ENCODE measurements at regions not wholly inside any gene's neighbourhood (a gene's known extent, or its start where the extent isn't known, plus 50 kb on each side); places are given as distances from the start of the nearest gene placed in this dataset.

DNA sequence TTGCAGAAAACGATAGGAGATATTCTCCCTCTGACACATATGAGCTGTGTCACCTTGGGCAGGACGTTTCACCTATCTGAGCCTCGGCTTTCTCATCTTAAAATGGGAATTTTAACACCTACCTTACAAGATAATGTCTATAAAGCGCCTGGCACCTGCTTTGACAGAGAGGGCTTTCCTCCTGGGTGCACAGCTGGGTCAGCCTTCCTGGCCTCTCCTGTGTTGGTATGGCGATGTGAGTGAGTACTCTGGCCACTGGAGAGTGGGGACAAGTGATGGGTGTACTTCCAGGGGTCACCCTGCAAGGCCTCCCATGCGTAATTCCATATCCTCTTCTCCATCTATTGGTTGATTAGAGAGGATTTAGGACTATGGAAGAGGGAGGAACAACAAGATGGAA, 113.1 kb upstream of the SMIM23 start:
- TF ChIP-seq, protein P1, sequence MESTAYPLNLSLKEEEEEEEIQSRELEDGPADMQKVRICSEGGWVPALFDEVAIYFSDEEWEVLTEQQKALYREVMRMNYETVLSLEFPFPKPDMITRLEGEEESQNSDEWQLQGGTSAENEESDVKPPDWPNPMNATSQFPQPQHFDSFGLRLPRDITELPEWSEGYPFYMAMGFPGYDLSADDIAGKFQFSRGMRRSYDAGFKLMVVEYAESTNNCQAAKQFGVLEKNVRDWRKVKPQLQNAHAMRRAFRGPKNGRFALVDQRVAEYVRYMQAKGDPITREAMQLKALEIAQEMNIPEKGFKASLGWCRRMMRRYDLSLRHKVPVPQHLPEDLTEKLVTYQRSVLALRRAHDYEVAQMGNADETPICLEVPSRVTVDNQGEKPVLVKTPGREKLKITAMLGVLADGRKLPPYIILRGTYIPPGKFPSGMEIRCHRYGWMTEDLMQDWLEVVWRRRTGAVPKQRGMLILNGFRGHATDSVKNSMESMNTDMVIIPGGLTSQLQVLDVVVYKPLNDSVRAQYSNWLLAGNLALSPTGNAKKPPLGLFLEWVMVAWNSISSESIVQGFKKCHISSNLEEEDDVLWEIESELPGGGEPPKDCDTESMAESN (CRISPR knock-in tag; conservative IDR thresholded peaks at IDR 0.05), result no peak
- TF ChIP-seq ZNF660 (CRISPR knock-in tag; IDR thresholded peaks at IDR 0.05; ENCODE audit: borderline replicate concordance, low read depth) (no peak), ATF7 (IDR thresholded peaks at IDR 0.05) (no peak), ATF7 (CRISPR knock-in tag; IDR thresholded peaks at IDR 0.05) (no peak), REL (CRISPR knock-in tag; conservative IDR thresholded peaks at IDR 0.05) (no peak), ISX (CRISPR knock-in tag; conservative IDR thresholded peaks at IDR 0.05) (no peak), RELA (CRISPR knock-in tag; IDR thresholded peaks at IDR 0.05) (no peak), ZNF768 (CRISPR knock-in tag; IDR thresholded peaks at IDR 0.05) (no peak), HES4 (CRISPR knock-in tag; IDR thresholded peaks at IDR 0.05; ENCODE audit: borderline replicate concordance) (no peak), SETDB1 (CRISPR knock-in tag; IDR thresholded peaks at IDR 0.05; ENCODE audit: borderline replicate concordance) (no peak)
- TF ChIP-seq, protein P2, sequence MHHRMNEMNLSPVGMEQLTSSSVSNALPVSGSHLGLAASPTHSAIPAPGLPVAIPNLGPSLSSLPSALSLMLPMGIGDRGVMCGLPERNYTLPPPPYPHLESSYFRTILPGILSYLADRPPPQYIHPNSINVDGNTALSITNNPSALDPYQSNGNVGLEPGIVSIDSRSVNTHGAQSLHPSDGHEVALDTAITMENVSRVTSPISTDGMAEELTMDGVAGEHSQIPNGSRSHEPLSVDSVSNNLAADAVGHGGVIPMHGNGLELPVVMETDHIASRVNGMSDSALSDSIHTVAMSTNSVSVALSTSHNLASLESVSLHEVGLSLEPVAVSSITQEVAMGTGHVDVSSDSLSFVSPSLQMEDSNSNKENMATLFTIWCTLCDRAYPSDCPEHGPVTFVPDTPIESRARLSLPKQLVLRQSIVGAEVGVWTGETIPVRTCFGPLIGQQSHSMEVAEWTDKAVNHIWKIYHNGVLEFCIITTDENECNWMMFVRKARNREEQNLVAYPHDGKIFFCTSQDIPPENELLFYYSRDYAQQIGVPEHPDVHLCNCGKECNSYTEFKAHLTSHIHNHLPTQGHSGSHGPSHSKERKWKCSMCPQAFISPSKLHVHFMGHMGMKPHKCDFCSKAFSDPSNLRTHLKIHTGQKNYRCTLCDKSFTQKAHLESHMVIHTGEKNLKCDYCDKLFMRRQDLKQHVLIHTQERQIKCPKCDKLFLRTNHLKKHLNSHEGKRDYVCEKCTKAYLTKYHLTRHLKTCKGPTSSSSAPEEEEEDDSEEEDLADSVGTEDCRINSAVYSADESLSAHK (CRISPR knock-in tag; IDR thresholded peaks at IDR 0.05; ENCODE audit: borderline replicate concordance), result no peak

Data from HepG2 (cell line).